ENCODE measurements at regions not wholly inside any gene's neighbourhood (a gene's known extent, or its start where the extent isn't known, plus 50 kb on each side); places are given as distances from the start of the nearest gene placed in this dataset.

DNA sequence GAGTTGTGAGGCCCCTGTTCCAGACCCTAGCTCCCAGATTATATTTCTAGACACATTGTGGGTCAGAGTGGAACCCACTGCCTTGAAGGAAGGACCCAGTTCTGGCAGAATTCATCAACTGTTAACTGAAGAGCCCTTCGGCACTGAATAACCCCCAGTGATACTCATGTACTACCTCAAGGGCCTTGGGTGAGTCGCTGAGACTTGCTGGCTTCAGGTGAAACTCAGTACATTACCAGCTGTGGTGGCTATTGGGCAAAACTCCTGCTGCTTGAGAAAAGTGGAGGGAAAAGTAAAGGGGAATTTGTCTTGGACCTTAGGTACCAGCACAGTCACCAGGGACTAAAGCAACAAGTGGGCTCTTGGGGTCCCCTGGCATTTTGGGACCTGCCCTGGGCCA is 394.9 kb upstream of the EPHA3 start:
- no peaks in the 10 kb centered on the region for H3K4me1 ChIP-seq
- Mint-ChIP-seq H3K27me3 (ENCODE audit: insufficient read depth, unreplicated experiment) (no peaks in the 10 kb centered on the region), H3K4me3 (ENCODE audit: unreplicated experiment) (no peak overlapping the region), H3K4me1 (ENCODE audit: low read depth, unreplicated experiment) (no peaks in the 10 kb centered on the region), H3K27ac (ENCODE audit: unreplicated experiment) (no peak overlapping the region), H3K9me3 (ENCODE audit: unreplicated experiment) (no peaks in the 10 kb centered on the region), H3K36me3 (ENCODE audit: insufficient read depth, unreplicated experiment) (no peaks in the 10 kb centered on the region)
- CTCF ChIA-PET: no interaction called here
- intact Hi-C loops (cut with micrococcal nuclease; ENCODE audit: unreplicated experiment): no loop called here
- H3K4me3 ChIP-seq (ENCODE audit: low read depth, low read length): no peak overlapping the region
- H3K36me3 ChIP-seq (ENCODE audit: control insufficient read depth, insufficient read depth, low read length): no peaks in the 10 kb centered on the region
- BruUV-seq (replicated peaks): no TSS peak
- no peaks in the 10 kb centered on the region for H3K27me3 ChIP-seq (replicated peaks; ENCODE audit: control insufficient read depth, insufficient read depth, low read length)
- no peak for DNase-seq
- POLR2A ChIA-PET: no interaction called here
- no peaks in the 10 kb centered on the region for H3K9me3 ChIP-seq
- TF ChIP-seq CTCF (IDR thresholded peaks at IDR 0.05; ENCODE audit: insufficient read depth in 1 of 2, low read depth in 1 of 2, low read length in 1 of 2, severe bottlenecking in 1 of 2, unreplicated experiment in 1 of 2): no peak

DNA sequence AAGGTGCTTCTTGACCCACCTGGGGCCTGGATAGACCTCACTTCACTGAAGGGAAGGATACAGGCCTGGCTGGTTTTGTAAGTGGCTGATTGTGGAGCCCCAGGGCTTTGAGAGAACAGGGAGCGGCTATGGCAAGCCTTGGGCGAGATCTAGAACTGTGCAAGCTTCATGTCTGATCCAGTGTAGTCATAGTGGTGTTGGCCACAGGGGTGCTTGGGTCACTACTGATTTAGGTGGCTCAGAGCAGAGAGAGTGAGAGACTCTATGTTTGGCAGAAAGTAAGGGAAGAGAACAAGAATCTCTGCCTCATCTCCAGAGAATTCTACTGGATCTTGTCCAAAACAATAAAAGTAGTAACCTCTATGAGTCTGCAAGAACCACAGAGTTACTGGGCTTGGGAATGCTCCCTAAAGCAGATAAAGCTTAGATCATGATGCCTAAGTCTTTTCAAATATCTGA is 394.2 kb upstream of the EPHA3 start:
- H3K27me3 Mint-ChIP-seq (ENCODE audit: insufficient read depth, unreplicated experiment): no peaks in the 10 kb centered on the region
- CTCF ChIA-PET: no interaction called here
- H3K9me3 Mint-ChIP-seq (ENCODE audit: unreplicated experiment): no peaks in the 10 kb centered on the region
- no peak overlapping the region for H3K4me3 ChIP-seq (ENCODE audit: low read depth, low read length)
- POLR2A ChIA-PET: no interaction called here
- BruUV-seq (replicated peaks): no TSS peak
- no peaks in the 10 kb centered on the region for H3K36me3 Mint-ChIP-seq (ENCODE audit: insufficient read depth, unreplicated experiment)
- H3K4me1 ChIP-seq: no peaks in the 10 kb centered on the region
- H3K36me3 ChIP-seq (ENCODE audit: control insufficient read depth, insufficient read depth, low read length): no peaks in the 10 kb centered on the region
- no peaks in the 10 kb centered on the region for H3K27me3 ChIP-seq (replicated peaks; ENCODE audit: control insufficient read depth, insufficient read depth, low read length)
- TF ChIP-seq CTCF (IDR thresholded peaks at IDR 0.05; ENCODE audit: insufficient read depth in 1 of 2, low read depth in 1 of 2, low read length in 1 of 2, severe bottlenecking in 1 of 2, unreplicated experiment in 1 of 2): no peak
- H3K4me3 Mint-ChIP-seq (ENCODE audit: unreplicated experiment): no peak overlapping the region
- DNase-seq: no peak
- no peak overlapping the region for H3K27ac Mint-ChIP-seq (ENCODE audit: unreplicated experiment)
- intact Hi-C loops (cut with micrococcal nuclease; ENCODE audit: unreplicated experiment): no loop called here
- no peaks in the 10 kb centered on the region for H3K4me1 Mint-ChIP-seq (ENCODE audit: low read depth, unreplicated experiment)
- no peaks in the 10 kb centered on the region for H3K9me3 ChIP-seq

DNA sequence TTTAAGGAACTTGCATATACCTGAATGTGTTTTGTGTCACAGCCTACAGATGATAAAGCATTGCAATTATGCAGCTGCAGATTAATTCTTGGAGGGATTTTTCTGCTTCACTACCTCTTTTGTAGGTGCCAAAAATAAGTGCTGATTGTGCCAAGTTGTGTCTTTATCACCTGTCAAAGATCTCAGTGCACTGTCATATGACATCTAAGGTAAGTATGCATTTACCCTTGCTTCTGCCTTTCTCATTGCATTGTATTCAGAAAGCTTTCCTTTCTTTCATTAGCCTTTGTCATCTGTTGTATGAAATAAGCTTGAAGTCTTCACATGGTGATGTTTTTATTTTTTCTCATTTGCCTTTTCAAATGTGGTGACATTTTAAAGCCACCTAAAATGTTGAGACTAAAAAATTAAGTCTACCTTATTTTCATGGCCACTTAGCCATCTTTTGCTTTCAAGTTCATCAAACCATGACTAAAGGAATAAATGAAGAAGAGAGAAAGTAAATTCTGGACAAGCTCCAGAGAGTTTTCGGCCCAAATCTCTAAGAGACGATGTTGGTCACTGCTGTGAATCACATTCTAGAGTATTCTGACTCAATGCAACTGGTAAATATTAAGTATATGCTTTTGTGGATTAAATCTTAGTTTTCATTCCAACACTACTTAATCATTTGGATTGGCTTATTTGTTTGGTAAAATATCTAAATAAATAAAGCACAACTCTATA is 381.8 kb upstream of the EPHA3 start:
- no peak for TF ChIP-seq CTCF (IDR thresholded peaks at IDR 0.05; ENCODE audit: insufficient read depth in 1 of 2, low read depth in 1 of 2, low read length in 1 of 2, severe bottlenecking in 1 of 2, unreplicated experiment in 1 of 2)
- Histone ChIP-seq H3K36me3 (ENCODE audit: control insufficient read depth, insufficient read depth, low read length) (no peaks in the 10 kb centered on the region), H3K9me3 (no peaks in the 10 kb centered on the region; the same call in 1 of the 2 replicates), H3K27me3 (replicated peaks; ENCODE audit: control insufficient read depth, insufficient read depth, low read length) (no peaks in the 10 kb centered on the region), H3K4me3 (ENCODE audit: low read depth, low read length) (no peak overlapping the region), H3K4me1 (no peaks in the 10 kb centered on the region)
- ChIA-PET CTCF (no interaction called here), POLR2A (no interaction called here)
- Mint-ChIP-seq H3K27ac (ENCODE audit: unreplicated experiment) (no peak overlapping the region), H3K4me3 (ENCODE audit: unreplicated experiment) (no peak overlapping the region), H3K9me3 (ENCODE audit: unreplicated experiment) (no peaks in the 10 kb centered on the region), H3K4me1 (ENCODE audit: low read depth, unreplicated experiment) (no peaks in the 10 kb centered on the region), H3K27me3 (ENCODE audit: insufficient read depth, unreplicated experiment) (no peaks in the 10 kb centered on the region), H3K36me3 (ENCODE audit: insufficient read depth, unreplicated experiment) (no peaks in the 10 kb centered on the region)
- DNase-seq: no peak
- intact Hi-C loops (cut with micrococcal nuclease; ENCODE audit: unreplicated experiment): no loop called here
- no TSS peak for BruUV-seq (replicated peaks)

Data from Caco-2 (cell line).